ENCODE measurements at regions not wholly inside any gene's neighbourhood (a gene's known extent, or its start where the extent isn't known, plus 50 kb on each side); places are given as distances from the start of the nearest gene placed in this dataset.

DNA sequence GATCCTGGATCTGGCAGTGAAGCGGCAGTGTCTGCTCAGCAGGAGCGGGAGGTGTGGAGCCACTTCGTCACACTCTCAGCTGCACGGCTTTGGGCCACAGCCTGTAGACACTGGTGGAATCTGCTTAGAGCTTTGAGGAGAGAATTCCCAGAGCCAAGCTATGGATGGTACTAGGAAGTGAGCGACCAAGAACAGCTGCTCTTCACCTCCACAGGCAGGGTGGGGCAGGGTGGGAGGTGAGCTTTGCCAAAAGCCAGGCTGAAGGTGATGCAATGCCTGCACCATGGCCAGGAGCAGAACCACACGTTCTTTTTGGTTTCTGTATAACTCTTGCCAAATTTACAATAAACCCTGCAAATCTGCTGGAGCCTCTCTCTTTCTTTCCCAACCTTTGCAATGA lies 226.1 kb downstream of the ANKRD30B start:
- no peaks in the 10 kb centered on the region for H3F3A ChIP-seq (ENCODE audit: low read depth)
- no peaks in the 10 kb centered on the region for H3K79me2 ChIP-seq (ENCODE audit: insufficient read depth, low read length)
- no peaks in the 10 kb centered on the region for H3K27me3 ChIP-seq (ENCODE audit: insufficient read depth, low read length, poor library complexity, severe bottlenecking)
- H3K4me2 ChIP-seq (ENCODE audit: low read depth, low read length, poor library complexity, severe bottlenecking) = no peak overlapping the region
- H4K20me1 ChIP-seq (ENCODE audit: insufficient read depth, low read length, poor library complexity, severe bottlenecking) = no peaks in the 10 kb centered on the region
- H3K9me3 ChIP-seq (ENCODE audit: insufficient read depth, low read depth, low read length) = peaks cover 3% of the 10 kb centered on the region; the same call in 1 of the 2 replicates
- H3K9me2 ChIP-seq (replicated peaks; ENCODE audit: low read depth, low read length) = no peaks in the 10 kb centered on the region
- no peak overlapping the region for H3K4me3 ChIP-seq (ENCODE audit: low read length, poor library complexity, severe bottlenecking)
- no peaks in the 10 kb centered on the region for H3K4me1 ChIP-seq (ENCODE audit: insufficient read depth, low read length, poor library complexity, severe bottlenecking)
- H2AFZ ChIP-seq (ENCODE audit: low read length) = no peak overlapping the region
- no peak overlapping the region for H3K9ac ChIP-seq (ENCODE audit: low read depth, low read length, poor library complexity, severe bottlenecking)
- TF ChIP-seq, protein P1, sequence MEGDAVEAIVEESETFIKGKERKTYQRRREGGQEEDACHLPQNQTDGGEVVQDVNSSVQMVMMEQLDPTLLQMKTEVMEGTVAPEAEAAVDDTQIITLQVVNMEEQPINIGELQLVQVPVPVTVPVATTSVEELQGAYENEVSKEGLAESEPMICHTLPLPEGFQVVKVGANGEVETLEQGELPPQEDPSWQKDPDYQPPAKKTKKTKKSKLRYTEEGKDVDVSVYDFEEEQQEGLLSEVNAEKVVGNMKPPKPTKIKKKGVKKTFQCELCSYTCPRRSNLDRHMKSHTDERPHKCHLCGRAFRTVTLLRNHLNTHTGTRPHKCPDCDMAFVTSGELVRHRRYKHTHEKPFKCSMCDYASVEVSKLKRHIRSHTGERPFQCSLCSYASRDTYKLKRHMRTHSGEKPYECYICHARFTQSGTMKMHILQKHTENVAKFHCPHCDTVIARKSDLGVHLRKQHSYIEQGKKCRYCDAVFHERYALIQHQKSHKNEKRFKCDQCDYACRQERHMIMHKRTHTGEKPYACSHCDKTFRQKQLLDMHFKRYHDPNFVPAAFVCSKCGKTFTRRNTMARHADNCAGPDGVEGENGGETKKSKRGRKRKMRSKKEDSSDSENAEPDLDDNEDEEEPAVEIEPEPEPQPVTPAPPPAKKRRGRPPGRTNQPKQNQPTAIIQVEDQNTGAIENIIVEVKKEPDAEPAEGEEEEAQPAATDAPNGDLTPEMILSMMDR (conservative IDR thresholded peaks at IDR 0.05; ENCODE audit: low read length) = no peak
- TF ChIP-seq EZH2phosphoT487 (IDR thresholded peaks at IDR 0.05; ENCODE audit: borderline replicate concordance) = no peak
- H3K36me3 ChIP-seq (ENCODE audit: insufficient read depth, low read length) = no peaks in the 10 kb centered on the region

DNA sequence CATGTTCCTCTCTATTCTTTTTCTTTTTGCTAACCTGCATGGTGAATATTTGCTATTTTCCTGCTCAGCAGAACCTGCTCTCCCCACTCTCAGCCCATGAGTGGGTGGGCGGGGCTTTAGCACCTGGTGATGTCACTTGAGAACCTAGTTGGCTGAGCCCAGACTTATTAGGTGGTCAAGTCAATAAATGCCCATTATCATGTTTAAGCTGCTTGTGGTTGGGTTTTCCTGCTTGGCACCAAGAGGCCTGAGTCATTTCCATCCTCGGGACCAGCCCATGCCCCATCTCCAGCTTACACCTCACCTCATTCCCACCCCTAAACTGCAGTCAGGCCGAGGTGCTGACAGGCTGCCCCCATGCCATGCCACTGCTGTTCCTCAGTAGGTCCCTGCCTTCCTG lies 226.6 kb downstream of the ANKRD30B start:
- H3K4me1 ChIP-seq (ENCODE audit: insufficient read depth, low read length, poor library complexity, severe bottlenecking) = no peaks in the 10 kb centered on the region
- H3K36me3 ChIP-seq (ENCODE audit: insufficient read depth, low read length) = no peaks in the 10 kb centered on the region
- no peaks in the 10 kb centered on the region for H3F3A ChIP-seq (ENCODE audit: low read depth)
- H3K4me3 ChIP-seq (ENCODE audit: low read length, poor library complexity, severe bottlenecking) = no peak overlapping the region
- H2AFZ ChIP-seq (ENCODE audit: low read length) = no peak overlapping the region
- no peak overlapping the region for H3K9ac ChIP-seq (ENCODE audit: low read depth, low read length, poor library complexity, severe bottlenecking)
- TF ChIP-seq, protein P1 (conservative IDR thresholded peaks at IDR 0.05; ENCODE audit: low read length) = no peak
- no peak for TF ChIP-seq EZH2phosphoT487 (IDR thresholded peaks at IDR 0.05; ENCODE audit: borderline replicate concordance)
- H3K27me3 ChIP-seq (ENCODE audit: insufficient read depth, low read length, poor library complexity, severe bottlenecking) = no peaks in the 10 kb centered on the region
- H3K9me2 ChIP-seq (replicated peaks; ENCODE audit: low read depth, low read length) = no peaks in the 10 kb centered on the region
- no peaks in the 10 kb centered on the region for H4K20me1 ChIP-seq (ENCODE audit: insufficient read depth, low read length, poor library complexity, severe bottlenecking)
- no peak overlapping the region for H3K4me2 ChIP-seq (ENCODE audit: low read depth, low read length, poor library complexity, severe bottlenecking)
- H3K9me3 ChIP-seq (ENCODE audit: insufficient read depth, low read depth, low read length) = peaks cover 3% of the 10 kb centered on the region; the same call in 1 of the 2 replicates
- no peaks in the 10 kb centered on the region for H3K79me2 ChIP-seq (ENCODE audit: insufficient read depth, low read length)

DNA sequence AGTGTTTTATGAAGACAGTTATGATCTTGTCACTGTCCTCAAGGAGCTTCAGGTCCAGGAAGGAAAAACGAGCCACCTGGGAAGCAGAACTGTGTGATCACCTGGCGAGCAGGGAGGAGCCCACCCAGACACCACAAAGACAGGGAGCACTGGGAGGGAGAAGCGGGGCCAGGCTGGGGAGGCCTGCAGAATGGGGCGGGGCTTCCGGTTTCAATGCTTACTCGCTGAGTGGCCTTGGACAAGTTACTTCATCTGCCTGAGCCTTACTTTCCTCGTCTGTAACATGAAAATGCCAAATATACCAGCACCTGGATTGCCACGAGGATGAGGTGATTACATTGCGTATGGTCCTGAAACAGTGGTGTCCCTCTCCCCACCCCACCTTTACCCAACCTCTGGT lies 227.5 kb downstream of the ANKRD30B start:
- no peaks in the 10 kb centered on the region for H3K4me1 ChIP-seq (ENCODE audit: insufficient read depth, low read length, poor library complexity, severe bottlenecking)
- no peak overlapping the region for H3K4me2 ChIP-seq (ENCODE audit: low read depth, low read length, poor library complexity, severe bottlenecking)
- no peaks in the 10 kb centered on the region for H4K20me1 ChIP-seq (ENCODE audit: insufficient read depth, low read length, poor library complexity, severe bottlenecking)

More for the DNA sequence above, 227.5 kb downstream of the ANKRD30B start:
- H3K9ac ChIP-seq (ENCODE audit: low read depth, low read length, poor library complexity, severe bottlenecking) = no peak overlapping the region
- H2AFZ ChIP-seq (ENCODE audit: low read length) = no peak overlapping the region
- TF ChIP-seq, protein P1 (conservative IDR thresholded peaks at IDR 0.05; ENCODE audit: low read length) = no peak
- no peak for TF ChIP-seq EZH2phosphoT487 (IDR thresholded peaks at IDR 0.05; ENCODE audit: borderline replicate concordance)
- no peaks in the 10 kb centered on the region for H3K27me3 ChIP-seq (ENCODE audit: insufficient read depth, low read length, poor library complexity, severe bottlenecking)
- H3K36me3 ChIP-seq (ENCODE audit: insufficient read depth, low read length) = no peaks in the 10 kb centered on the region
- H3K4me3 ChIP-seq (ENCODE audit: low read length, poor library complexity, severe bottlenecking) = no peak overlapping the region
- H3K79me2 ChIP-seq (ENCODE audit: insufficient read depth, low read length) = no peaks in the 10 kb centered on the region
- H3F3A ChIP-seq (ENCODE audit: low read depth) = no peaks in the 10 kb centered on the region
- H3K9me3 ChIP-seq (ENCODE audit: insufficient read depth, low read depth, low read length) = peaks cover 3% of the 10 kb centered on the region; the same call in 1 of the 2 replicates
- no peaks in the 10 kb centered on the region for H3K9me2 ChIP-seq (replicated peaks; ENCODE audit: low read depth, low read length)

Data from Loucy (cell line).